Prostate gland (tissue), 2 donors: ENCODE measurements at regions not wholly inside any gene's neighbourhood (a gene's known extent, or its start where the extent isn't known, plus 50 kb on each side); places are given as distances from the start of the nearest gene placed in this dataset.

Source experiments
- DNase-seq: peaks from one replicate; pipeline ENCODE4 v3.0.0-alpha.2; 2019; ENCODE audit warnings: low spot score
- H3K27ac ChIP-seq, 2 donors: fragments of 200-600 bp; sonication (generic); 2 replicates each; pipeline ENCODE4 v1.5.1; 2017 to 2019
- H3K27me3 ChIP-seq: fragments of 200-600 bp; sonication (generic); replicated peaks from 2 replicates; pipeline ENCODE4 v1.5.1; 2019; ENCODE audit not compliant: insufficient read depth
- H3K36me3 ChIP-seq, 2 donors: fragments of 200-600 bp; sonication (generic); 1 replicate in 1 of 2; 2 replicates in 1 of 2; pipeline versions ENCODE4 v1.5.1 to v1.8.1; 2017 to 2019
- H3K4me1 ChIP-seq: fragments of 200-600 bp; sonication (generic); replicated peaks from 2 replicates; pipeline ENCODE4 v1.5.1; 2019
- H3K4me3 ChIP-seq, 2 donors: fragments of 200-600 bp; sonication (generic); 2 replicates each; pipeline ENCODE4 v1.5.1; 2017 to 2019
- H3K9me3 ChIP-seq: fragments of 200-600 bp; sonication (generic); 2 replicates; pipeline ENCODE4 v1.5.1; 2017
- CTCF ChIP-seq, 4 experiments: fragments of 200-600 bp in 2 of 4; fragments of 450-650 bp in 2 of 4; sonication (generic) in 2 of 4; IDR thresholded peaks; 1 replicate in 3 of 4; 2 replicates in 1 of 4; pipeline ENCODE4 v1.5.1; 2016 to 2019; ENCODE audit warnings: antibody characterized with exemption in 4 of 4, mild to moderate bottlenecking in 2 of 4, moderate library complexity in 2 of 4
- POLR2A ChIP-seq: fragments of 450-650 bp; IDR thresholded peaks from one replicate; pipeline ENCODE4 v1.6.1; 2016; ENCODE audit warnings: antibody characterized with exemption, mild to moderate bottlenecking
- POLR2AphosphoS5 ChIP-seq: sonication (generic); formaldehyde crosslinking; IDR thresholded peaks from one replicate; pipeline ENCODE4 v1.6.1; 2017; ENCODE audit warnings: antibody characterized with exemption
- WGBS: methylation state at CpG from one replicate; pipeline ENCODE4 v1.1.5; 2018; 5-methylcytosine and 5-hydroxymethylcytosine counted together
- intact Hi-C: fragments of 100-400 bp; cut with DNase I; formaldehyde crosslinking; loops from one replicate; pipeline ENCODE4 v1.14.2; 2022

GRCh38 chr11:112367895-112368294, 107.2 kb upstream of the PLET1 start:
- WGBS = 96% methylated on average over 5 of the region's 5 CpGs
- no peak overlapping the region for H3K4me3 ChIP-seq
- no peak for DNase-seq
- TF ChIP-seq POLR2A (no peak), CTCF (IDR thresholded peaks at IDR 0.05) (no peak), POLR2AphosphoS5 (no peak)
- H3K9me3 ChIP-seq = no peaks in the 10 kb centered on the region
- no peak overlapping the region for H3K27ac ChIP-seq
- intact Hi-C loops = loop anchor here (5.0 kb wide), 1 partner anchor 66 kb away; no protein-coding TSS in a partner anchor
- H3K27me3 ChIP-seq = no peaks in the 10 kb centered on the region
- H3K4me1 ChIP-seq = no peaks in the 10 kb centered on the region
- H3K36me3 ChIP-seq = no peaks in the 10 kb centered on the region

GRCh38 chr11:112368381-112368780, 107.7 kb upstream of the PLET1 start:
- intact Hi-C loops = loop anchor here (5.0 kb wide), 1 partner anchor 66 kb away; no protein-coding TSS in a partner anchor

GRCh38 chr11:112369374-112369773, 108.7 kb upstream of the PLET1 start:
- DNase-seq = no peak
- H3K27ac ChIP-seq = no peak overlapping the region
- H3K27me3 ChIP-seq = no peaks in the 10 kb centered on the region
- no peak overlapping the region for H3K4me3 ChIP-seq
- no peak for TF ChIP-seq POLR2A
- no peak for TF ChIP-seq POLR2AphosphoS5
- no peak for TF ChIP-seq CTCF (IDR thresholded peaks at IDR 0.05)
- no peaks in the 10 kb centered on the region for H3K4me1 ChIP-seq
- intact Hi-C loops = loop anchor here (5.0 kb wide), 1 partner anchor 67 kb away; no protein-coding TSS in a partner anchor
- H3K36me3 ChIP-seq = no peaks in the 10 kb centered on the region
- 77% methylated on average over 1 of the region's 1 CpG for WGBS
- H3K9me3 ChIP-seq = no peaks in the 10 kb centered on the region

More at GRCh38 chr11:112368381-112368780, 107.7 kb upstream of the PLET1 start:
- TF ChIP-seq POLR2A = no peak
- no peak for TF ChIP-seq POLR2AphosphoS5
- no peak for TF ChIP-seq CTCF (IDR thresholded peaks at IDR 0.05)
- H3K36me3 ChIP-seq = no peaks in the 10 kb centered on the region
- H3K9me3 ChIP-seq = no peaks in the 10 kb centered on the region
- no peaks in the 10 kb centered on the region for H3K27me3 ChIP-seq
- H3K4me1 ChIP-seq = no peaks in the 10 kb centered on the region
- no peak overlapping the region for H3K4me3 ChIP-seq
- DNase-seq = no peak
- 81% methylated on average over 1 of the region's 1 CpG for WGBS
- no peak overlapping the region for H3K27ac ChIP-seq

GRCh38 chr11:112369916-112370315, 109.3 kb upstream of the PLET1 start:
- H3K27me3 ChIP-seq = no peaks in the 10 kb centered on the region
- H3K27ac ChIP-seq = no peak overlapping the region
- no peak overlapping the region for H3K4me3 ChIP-seq
- WGBS = 76% methylated on average over 5 of the region's 5 CpGs
- DNase-seq = no peak
- no peaks in the 10 kb centered on the region for H3K4me1 ChIP-seq
- TF ChIP-seq CTCF (IDR thresholded peaks at IDR 0.05) = no peak
- no peak for TF ChIP-seq POLR2AphosphoS5
- no peak for TF ChIP-seq POLR2A
- intact Hi-C loops = loop anchor here (5.0 kb wide), 1 partner anchor 68 kb away; no protein-coding TSS in a partner anchor
- H3K36me3 ChIP-seq = no peaks in the 10 kb centered on the region
- H3K9me3 ChIP-seq = no peaks in the 10 kb centered on the region

- no peaks in the 10 kb centered on the region for H3K4me1 ChIP-seq
- no peak overlapping the region for H3K27ac ChIP-seq
- no peaks in the 10 kb centered on the region for H3K9me3 ChIP-seq
- no peak overlapping the region for H3K4me3 ChIP-seq
- no peaks in the 10 kb centered on the region for H3K36me3 ChIP-seq
- TF ChIP-seq POLR2A (no peak), POLR2AphosphoS5 (no peak), CTCF (IDR thresholded peaks at IDR 0.05) (no peak)
- 66% methylated on average over 9 of the region's 9 CpGs for WGBS
- intact Hi-C loops = no loop called here
- H3K27me3 ChIP-seq = no peaks in the 10 kb centered on the region
- no peak for DNase-seq
Observed at GRCh38 chr11:112374486-112375140, 114.0 kb upstream of the PLET1 start.
